MCF 10A (cell line): ENCODE measurements at regions not wholly inside any gene's neighbourhood (a gene's known extent, or its start where the extent isn't known, plus 50 kb on each side); places are given as distances from the start of the nearest gene placed in this dataset.

ENCODE experiments used
- BruUV-seq: library from RNA; stranded (reverse); fragments of 400-500 nt; replicated peaks from 2 replicates; lab custom pipeline; 2021; lab: Mats Ljungman, UMichigan
- CTCF ChIA-PET: fragments of 300-600 bp; sonication (Branson Sonifier 250); formaldehyde crosslinking; extraction: SDS; loops from one replicate; lab custom pipeline; 2021; ENCODE audit warnings: antibody characterized with exemption, inconsistent platforms; lab: Yijun Ruan, JAX
- POLR2A ChIA-PET: fragments of 300-600, 350-650 bp; sonication (Branson Sonifier 250); formaldehyde crosslinking; extraction: SDS; loops from one replicate; lab custom pipeline; 2020; ENCODE audit warnings: antibody characterized with exemption, inconsistent platforms; lab: Yijun Ruan, JAX
- DNase-seq: peaks from one replicate; pipeline ENCODE4 v3.0.0-alpha.2; 2018; ENCODE audit not compliant: unreplicated experiment
- H3K27ac Mint-ChIP-seq: one replicate; pipeline ENCODE4 v1.8.0; 2022; ENCODE audit warnings: mild to moderate bottlenecking, low read depth, mixed read lengths; ENCODE audit not compliant: unreplicated experiment
- H3K27me3 Mint-ChIP-seq: one replicate; pipeline ENCODE4 v1.8.0; 2022; ENCODE audit warnings: mixed read lengths; ENCODE audit not compliant: insufficient read depth, unreplicated experiment
- H3K36me3 Mint-ChIP-seq: one replicate; pipeline ENCODE4 v1.8.0; 2022; ENCODE audit warnings: mild to moderate bottlenecking, moderate library complexity, mixed read lengths; ENCODE audit not compliant: insufficient read depth, unreplicated experiment
- H3K4me1 Mint-ChIP-seq: one replicate; pipeline ENCODE4 v1.8.0; 2022; ENCODE audit warnings: mixed read lengths; ENCODE audit not compliant: insufficient read depth, unreplicated experiment
- H3K4me3 Mint-ChIP-seq: one replicate; pipeline ENCODE4 v1.8.0; 2022; ENCODE audit warnings: mild to moderate bottlenecking, moderate library complexity, mixed read lengths; ENCODE audit not compliant: unreplicated experiment
- H3K9me3 Mint-ChIP-seq: one replicate; pipeline ENCODE4 v1.8.0; 2022; ENCODE audit warnings: mixed read lengths; ENCODE audit not compliant: unreplicated experiment
- CTCF ChIP-seq: fragments of 200-600 bp; IDR thresholded peaks from one replicate; pipeline ENCODE4 v1.8.0; 2022; ENCODE audit warnings: antibody characterized with exemption, mild to moderate bottlenecking; ENCODE audit not compliant: unreplicated experiment
- intact Hi-C: fragments of 100-400 bp; cut with micrococcal nuclease; formaldehyde crosslinking; loops from 2 replicates; pipeline ENCODE4 v1.14.1; 2022

GRCh38 chr6:1182722-1183521 lies 129.0 kb upstream of the FOXQ1 start:
- POLR2A ChIA-PET, result interaction anchor here (0.6 kb wide), 1 partner anchor 30 kb away, joined by 3 read pairs; no protein-coding TSS in a partner anchor
- BruUV-seq, result no TSS peak
- Mint-ChIP-seq H3K4me3 (no peak overlapping the region), H3K27me3 (no peaks in the 10 kb centered on the region), H3K27ac (no peak overlapping the region), H3K9me3 (no peaks in the 10 kb centered on the region), H3K4me1 (peaks cover 6% of the 10 kb centered on the region), H3K36me3 (no peaks in the 10 kb centered on the region)
- CTCF ChIA-PET, result interaction anchor here (0.6 to 0.7 kb wide), 3 partner anchors 10 to 385 kb away, joined by 3 read pairs; no protein-coding TSS in a partner anchor
- DNase-seq, result no peak
- intact Hi-C loops, result no loop called here
- TF ChIP-seq CTCF, result no peak

- no peak for TF ChIP-seq CTCF
- ChIA-PET POLR2A (interaction anchor here (0.6 kb wide), 1 partner anchor 29 kb away, joined by 3 read pairs; no protein-coding TSS in a partner anchor), CTCF (interaction anchor here (0.6 kb wide), 1 partner anchor 44 kb away, joined by 3 read pairs; no protein-coding TSS in a partner anchor)
- intact Hi-C loops, result no loop called here
- no peaks in the 10 kb centered on the region for H3K36me3 Mint-ChIP-seq
- no peaks in the 10 kb centered on the region for H3K27me3 Mint-ChIP-seq
- H3K27ac Mint-ChIP-seq, result no peak overlapping the region
- DNase-seq, result no peak
- no peaks in the 10 kb centered on the region for H3K9me3 Mint-ChIP-seq
- H3K4me3 Mint-ChIP-seq, result no peak overlapping the region
- no TSS peak for BruUV-seq
- peaks cover 1% of the 10 kb centered on the region for H3K4me1 Mint-ChIP-seq
Observed at GRCh38 chr6:1181939-1182605, 129.8 kb upstream of the FOXQ1 start.

- CTCF ChIA-PET, result no interaction called here
- intact Hi-C loops, result no loop called here
- Mint-ChIP-seq H3K4me1 (peaks cover 5% of the 10 kb centered on the region), H3K27ac (no peak overlapping the region), H3K27me3 (no peaks in the 10 kb centered on the region), H3K9me3 (no peaks in the 10 kb centered on the region), H3K36me3 (no peaks in the 10 kb centered on the region), H3K4me3 (no peak overlapping the region)
- no peak for TF ChIP-seq CTCF
- POLR2A ChIA-PET, result no interaction called here
- DNase-seq, result no peak
- BruUV-seq, result no TSS peak
Observed at GRCh38 chr6:1179571-1180459, 132.1 kb upstream of the FOXQ1 start.
